GM13976 (cell line): ENCODE measurements at regions not wholly inside any gene's neighbourhood (a gene's known extent, or its start where the extent isn't known, plus 50 kb on each side); places are given as distances from the start of the nearest gene placed in this dataset.

Source experiments
- DNase-seq: peaks from one replicate; pipeline ENCODE4 v3.0.0; 2012; ENCODE audit warnings: low spot score
- in situ Hi-C: fragments of 300-500 bp; cut with MboI; formaldehyde crosslinking; loops from one replicate; pipeline ENCODE4 v1.12.0; 2022; ENCODE audit warnings: low sequenced_read_pairs, mixed read lengths, inconsistent platforms; ENCODE audit not compliant: unreplicated experiment
- TF ChIP-seq, protein P1 (sequence below): IDR thresholded peaks from 2 replicates; pipeline ENCODE4 v1.5.1; 2012; ENCODE audit warnings: borderline replicate concordance, mild to moderate bottlenecking; ENCODE audit not compliant: insufficient read depth; ENCODE audit errors: extremely low read depth, missing control alignments, control extremely low read depth

DNA sequence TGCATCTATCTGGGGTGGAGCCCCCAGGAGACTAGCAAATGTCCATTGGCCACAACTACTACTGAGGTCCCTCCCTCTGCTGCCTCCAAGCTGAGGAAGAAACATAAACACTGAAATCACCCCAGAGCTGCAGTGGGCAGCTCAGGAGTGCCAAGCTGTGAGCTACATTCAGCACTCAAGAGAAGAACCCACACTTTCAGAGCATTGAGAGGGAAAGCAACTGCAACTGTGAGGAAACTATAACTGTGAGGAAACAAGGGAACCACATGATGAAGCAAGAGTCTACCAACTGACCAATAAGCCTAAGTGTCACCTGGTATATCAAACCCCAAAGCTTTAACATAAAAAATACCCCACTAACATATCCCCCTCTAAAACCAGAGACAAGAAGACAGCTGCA is 373.5 kb upstream of the TACR3 start:
- TF ChIP-seq, protein P1, sequence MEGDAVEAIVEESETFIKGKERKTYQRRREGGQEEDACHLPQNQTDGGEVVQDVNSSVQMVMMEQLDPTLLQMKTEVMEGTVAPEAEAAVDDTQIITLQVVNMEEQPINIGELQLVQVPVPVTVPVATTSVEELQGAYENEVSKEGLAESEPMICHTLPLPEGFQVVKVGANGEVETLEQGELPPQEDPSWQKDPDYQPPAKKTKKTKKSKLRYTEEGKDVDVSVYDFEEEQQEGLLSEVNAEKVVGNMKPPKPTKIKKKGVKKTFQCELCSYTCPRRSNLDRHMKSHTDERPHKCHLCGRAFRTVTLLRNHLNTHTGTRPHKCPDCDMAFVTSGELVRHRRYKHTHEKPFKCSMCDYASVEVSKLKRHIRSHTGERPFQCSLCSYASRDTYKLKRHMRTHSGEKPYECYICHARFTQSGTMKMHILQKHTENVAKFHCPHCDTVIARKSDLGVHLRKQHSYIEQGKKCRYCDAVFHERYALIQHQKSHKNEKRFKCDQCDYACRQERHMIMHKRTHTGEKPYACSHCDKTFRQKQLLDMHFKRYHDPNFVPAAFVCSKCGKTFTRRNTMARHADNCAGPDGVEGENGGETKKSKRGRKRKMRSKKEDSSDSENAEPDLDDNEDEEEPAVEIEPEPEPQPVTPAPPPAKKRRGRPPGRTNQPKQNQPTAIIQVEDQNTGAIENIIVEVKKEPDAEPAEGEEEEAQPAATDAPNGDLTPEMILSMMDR, result no peak
- in situ Hi-C loops, result no loop called here
- DNase-seq, result no peak

DNA sequence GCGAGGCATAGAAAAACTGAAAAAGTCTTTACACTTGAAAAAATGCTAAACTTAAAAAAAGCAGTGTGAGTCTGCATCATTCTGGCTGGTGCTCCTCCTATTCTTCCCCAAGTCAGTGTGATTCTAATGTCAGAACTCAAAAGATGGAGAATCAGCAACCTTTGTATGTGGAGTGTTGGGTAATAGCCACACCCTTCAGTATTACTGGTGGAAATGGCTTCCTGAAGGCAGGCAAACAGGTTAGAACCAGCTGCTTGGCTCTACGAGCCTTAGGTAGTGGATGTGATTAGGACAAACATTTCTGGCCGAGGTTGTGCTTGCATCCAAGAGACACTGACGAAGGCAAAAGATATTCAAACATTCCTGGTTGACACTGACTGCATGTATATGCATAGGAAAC is 353.4 kb upstream of the TACR3 start:
- in situ Hi-C loops, result loop anchor here (25.0 kb wide), 2 partner anchors 789 to 1389 kb away; partner anchors contain the start of gene PPA2
- TF ChIP-seq, protein P1, result no peak
- DNase-seq, result no peak

DNA sequence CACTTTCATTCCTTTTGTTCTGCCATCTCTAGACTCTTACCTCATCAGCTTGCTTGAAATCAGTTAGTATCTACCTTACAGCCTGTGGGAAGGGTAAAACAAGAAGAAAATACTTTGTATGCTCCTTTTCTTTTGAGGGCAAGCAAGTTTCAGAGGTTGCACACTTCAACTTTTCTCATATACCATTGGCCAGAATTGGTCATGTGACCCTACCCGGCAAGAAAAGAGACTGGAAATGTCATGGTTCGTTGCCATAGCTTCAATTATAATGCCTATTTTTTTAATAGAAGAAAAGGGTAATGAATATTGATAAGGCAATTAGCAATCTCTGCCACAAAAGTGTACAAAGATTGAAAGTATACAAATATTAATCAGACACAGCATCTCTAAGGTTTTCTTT is 346.7 kb upstream of the TACR3 start:
- no peak for DNase-seq
- TF ChIP-seq, protein P1, result no peak
- in situ Hi-C loops, result loop anchor here (25.0 kb wide), 2 partner anchors 796 to 1396 kb away; partner anchors contain the start of gene PPA2

DNA sequence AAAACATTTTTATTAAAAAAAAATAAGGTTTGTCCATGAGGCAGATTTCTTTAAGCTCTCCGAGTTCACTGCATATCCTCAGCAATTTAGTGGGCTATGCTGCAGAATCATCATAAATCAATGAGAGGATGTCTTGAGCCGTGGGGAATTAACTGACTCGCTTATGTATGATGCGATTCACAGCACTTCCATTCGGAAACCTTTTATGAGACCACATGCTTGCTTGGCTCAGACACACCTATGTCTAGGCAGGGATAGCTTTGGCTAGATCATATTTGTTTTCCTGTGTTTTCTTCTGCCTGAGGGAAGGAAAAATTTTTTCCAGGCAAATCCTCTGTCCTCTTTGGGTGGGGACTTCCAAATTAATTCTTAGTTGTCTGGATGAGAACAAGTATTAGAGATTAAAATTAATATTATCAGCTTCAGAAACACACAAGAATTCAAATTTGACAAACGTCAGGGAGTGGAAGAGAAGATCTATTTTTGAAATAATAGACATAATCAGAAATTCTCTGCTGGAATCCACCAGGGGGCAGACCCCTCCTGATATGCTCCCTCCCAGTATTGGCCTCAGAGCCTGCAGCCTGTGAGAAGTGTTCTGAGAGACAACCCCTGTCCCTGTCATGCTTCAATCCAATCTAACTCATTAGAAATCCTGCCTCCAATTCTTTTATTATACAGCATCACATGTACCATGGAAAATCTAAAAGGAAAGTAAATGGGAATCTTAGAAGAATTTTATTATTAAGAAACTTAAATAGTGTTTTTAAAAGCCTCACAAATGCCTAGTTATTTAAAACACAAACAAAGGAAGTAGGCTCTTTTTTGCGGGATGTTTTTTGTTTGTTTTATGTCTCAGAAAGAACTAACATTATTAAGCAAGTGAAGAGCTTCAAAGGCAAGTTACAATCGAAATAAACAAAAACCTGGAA is 345.1 kb upstream of the TACR3 start:
- DNase-seq, result peak; percentile 4
- in situ Hi-C loops, result loop anchor here (25.0 kb wide), 2 partner anchors 797 to 1397 kb away; partner anchors contain the start of gene PPA2

DNA sequence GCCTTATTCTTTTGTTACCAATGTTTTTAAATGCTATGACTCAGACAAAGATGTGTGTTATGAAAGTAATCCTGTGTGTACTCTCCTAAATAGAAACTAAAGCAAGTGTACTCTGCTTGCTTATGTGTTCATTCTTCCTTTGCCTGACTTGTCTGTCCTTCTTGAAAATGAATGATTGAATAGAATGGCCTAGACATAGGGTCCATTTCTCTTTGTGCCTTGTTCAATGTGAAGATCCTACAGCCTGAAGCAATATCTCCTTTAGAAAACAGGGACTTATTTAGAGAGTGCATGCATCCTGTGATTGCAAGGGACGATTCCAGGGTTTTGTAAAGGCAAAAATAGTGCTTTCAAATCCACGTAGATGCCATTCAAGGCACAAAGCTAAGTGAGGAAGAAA is 343.6 kb upstream of the TACR3 start:
- in situ Hi-C loops, result loop anchor here (25.0 kb wide), 2 partner anchors 799 to 1399 kb away; partner anchors contain the start of gene PPA2
- DNase-seq, result no peak
- TF ChIP-seq, protein P1, result no peak

More for the DNA sequence above, 345.1 kb upstream of the TACR3 start:
- TF ChIP-seq, protein P1, result peak; percentile 46

DNA sequence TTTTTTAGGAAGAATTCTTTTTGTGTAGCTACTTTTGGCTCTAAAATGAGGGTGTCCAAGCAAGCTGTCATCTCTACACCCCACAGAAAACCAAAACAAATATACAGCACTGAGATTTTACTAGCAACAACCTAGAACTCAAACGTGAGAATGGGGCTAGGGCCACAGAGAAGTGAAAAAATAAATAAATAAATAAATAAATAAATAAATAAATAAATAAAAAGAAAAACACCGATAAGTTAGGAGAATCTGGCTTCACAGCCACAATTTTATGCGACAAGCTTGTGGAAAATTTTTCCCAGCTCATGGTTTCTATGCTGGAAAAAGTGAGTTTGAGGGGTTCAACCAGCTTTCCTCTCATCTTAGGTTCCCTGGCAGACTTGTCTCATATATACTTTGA is 324.6 kb upstream of the TACR3 start:
- in situ Hi-C loops, result no loop called here
- TF ChIP-seq, protein P1, result no peak
- no peak for DNase-seq
